ENCODE measurements at regions not wholly inside any gene's neighbourhood (a gene's known extent, or its start where the extent isn't known, plus 50 kb on each side); places are given as distances from the start of the nearest gene placed in this dataset.

DNA sequence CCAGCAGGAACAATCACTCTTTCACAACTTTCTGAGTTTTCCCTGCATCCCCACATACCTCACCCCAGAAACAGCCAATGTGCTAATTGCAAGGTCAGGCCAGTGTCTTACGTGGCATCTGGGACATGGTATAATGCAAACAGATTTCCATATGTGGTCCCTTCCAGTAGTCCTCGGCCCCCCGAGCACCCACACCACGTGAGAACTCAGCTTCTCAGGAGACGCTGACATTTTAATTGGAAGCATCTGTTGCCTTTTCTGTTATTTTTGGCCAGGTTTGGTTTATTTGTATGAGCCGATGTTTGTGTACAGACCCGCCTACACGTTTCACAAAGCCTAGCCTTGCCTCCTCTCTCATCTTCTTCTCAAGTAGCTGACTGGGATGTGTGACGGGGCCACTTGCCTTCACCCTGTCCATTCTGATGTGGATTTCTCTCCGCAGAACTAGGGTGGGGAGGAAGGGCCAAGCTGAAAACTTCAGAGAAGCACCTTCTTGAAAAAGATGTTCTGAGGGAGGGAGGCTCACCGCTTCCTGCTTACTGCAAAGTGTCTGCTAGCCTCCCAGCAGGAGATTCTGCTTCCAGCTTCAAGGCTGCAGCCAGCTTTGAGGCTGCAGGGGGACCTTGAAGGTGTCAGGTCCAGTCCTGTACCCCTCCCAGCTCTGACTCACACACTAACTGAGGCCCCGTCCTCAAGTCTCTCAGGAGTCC, 109.6 kb upstream of the SLC14A2 start:
- DNase-seq: no peak

DNA sequence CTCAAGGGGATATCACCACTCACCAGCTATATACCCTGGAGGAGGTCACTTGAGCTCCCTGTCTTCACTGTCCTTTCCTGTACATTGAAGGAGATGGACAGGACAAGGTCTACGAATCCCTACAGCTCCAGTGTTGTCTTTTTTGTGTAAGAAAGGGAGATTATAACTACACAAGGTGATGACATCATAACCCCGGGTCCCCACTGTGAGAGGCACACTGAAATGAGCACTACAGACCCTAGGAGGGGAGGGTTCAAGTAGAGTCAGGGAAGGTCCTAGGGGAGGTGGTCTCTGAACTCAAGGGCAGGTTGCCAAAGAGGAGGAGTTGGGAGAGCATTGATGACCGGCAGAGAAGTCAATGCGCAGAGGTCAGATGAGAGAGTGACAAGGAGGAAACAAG, 108.3 kb upstream of the SLC14A2 start:
- DNase-seq: no peak

DNA sequence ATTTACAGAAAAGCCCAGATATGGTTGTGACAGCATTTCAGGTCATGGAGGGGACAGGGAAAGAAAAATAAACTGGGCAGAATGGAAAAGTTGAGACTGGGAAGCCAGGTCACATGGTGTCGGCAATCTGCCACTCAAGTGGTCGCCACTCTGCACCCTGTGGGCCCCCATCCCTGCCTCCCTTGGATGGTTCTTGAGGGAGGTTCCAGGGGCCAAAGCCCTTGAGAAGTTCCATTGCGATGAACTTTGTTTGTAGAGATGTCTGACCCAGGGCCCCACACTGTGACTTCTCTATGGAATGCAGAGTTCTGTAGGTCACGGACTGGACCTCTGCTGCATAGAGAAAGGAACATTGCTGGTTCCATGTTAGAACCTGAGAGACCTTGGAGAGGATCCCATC, 105.7 kb upstream of the SLC14A2 start:
- DNase-seq: no peak

DNA sequence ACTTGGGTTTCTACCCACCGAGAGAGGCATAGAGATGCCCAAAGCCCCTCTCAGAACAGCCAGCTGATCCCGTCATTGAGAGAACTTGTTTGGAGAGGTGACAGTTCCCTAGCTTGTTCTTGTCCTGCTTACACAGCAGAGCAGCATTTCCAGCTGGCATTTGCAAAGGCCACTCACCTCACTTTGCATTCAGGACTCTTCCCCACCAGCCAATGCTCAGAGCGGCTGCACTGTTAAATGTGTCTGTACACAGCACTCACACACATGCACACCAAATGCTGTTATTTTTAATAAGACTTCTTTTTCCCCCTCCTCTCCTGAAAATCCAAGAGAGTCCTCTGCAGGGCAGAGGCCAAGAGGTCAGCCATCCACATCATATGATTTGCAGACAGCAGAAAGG, 104.6 kb upstream of the SLC14A2 start:
- DNase-seq: no peak

DNA sequence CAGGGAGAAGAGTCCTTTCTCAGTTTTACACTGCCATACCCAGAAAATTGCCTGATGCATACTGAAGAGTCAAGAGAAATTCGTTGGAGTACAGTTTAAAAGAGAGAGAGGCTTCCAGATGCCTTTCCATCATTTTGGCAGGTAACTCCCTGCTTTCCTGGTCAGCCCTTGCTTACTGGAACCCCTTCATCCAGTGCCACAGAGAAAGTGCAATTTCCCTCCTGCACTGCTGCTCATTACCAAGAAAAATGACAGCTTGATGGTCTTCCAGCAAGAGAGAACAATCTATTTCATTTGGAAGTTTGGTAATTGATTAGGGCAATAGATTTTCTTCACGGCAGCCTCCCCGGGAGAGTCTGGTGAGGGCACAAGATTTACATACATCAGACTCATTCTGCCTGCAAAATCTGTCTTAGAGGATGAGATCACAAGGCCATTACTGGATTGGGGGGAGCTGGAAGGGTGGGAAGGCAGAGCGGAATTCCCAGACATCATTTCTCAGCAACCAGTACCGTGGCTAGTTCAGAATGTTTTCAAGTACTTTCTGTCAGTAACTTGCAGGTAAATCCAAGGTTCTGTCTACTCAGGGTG, 102.8 kb upstream of the SLC14A2 start:
- no peak for DNase-seq

DNA sequence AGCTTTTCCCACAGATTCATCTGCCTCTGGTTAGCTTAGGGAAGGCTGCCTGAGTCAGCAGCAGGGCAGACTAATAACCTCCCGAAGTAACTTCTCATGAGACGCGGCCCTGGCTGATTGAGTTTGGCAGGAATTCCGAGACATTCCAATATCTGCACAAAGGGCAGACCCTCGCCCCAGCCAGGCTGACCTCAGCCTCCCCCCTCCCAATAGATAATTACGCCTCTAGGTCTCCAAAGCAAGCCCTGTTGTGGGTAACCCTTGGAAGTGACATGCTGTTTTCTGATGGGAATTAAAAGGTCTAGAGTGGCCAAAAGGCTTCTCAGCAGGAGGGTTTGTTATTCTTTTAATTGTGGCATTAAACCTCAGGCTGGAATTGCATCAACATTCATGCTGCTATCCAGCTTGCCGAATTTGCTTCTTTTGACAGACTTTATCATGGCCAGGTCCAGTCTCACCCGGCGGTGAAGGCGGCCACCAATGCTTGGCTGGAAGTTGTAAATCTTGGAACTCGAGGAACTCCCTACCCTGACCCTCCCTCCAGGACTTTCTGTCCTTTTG, 98.0 kb upstream of the SLC14A2 start:
- no peak for DNase-seq

DNA sequence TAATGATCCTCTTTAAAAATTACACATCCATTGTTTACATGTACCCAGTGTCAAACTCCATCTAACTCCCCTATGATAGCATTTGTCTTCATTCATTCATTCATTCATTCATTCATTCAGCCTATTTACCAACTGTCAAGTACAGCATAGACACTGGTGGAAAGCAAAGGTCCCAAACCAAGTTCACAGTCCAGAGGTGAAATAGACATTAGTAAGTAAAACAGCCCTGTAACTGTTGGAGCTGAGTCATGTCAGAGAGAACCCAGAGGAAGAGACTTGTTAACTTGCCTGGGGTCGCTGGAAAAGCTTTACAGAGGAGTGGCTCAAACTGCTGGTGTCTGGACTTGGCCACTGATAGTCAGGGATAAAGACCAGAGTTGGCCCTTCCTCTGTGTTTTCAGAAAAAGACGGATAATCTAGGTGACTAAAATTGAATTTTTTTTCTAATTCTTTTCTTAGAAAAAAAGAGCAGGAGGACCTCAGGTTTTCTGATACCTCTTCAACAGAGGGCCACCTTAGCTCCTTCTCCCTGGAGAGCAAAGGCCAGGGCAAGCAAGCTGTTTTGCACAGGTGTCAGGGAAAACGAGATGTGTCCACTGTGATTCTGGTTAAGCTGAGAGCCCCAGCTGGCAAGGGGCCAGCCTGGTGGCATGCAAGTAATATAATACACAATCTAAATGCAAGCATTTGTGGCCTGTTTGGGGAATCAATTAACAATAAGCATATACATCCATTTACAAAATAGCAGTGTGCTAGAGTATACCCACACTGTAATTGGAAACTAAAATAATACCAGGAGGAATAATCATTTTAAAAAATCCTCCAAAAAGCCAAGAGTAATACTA, 96.7 kb upstream of the SLC14A2 start:
- no peak for DNase-seq

DNA sequence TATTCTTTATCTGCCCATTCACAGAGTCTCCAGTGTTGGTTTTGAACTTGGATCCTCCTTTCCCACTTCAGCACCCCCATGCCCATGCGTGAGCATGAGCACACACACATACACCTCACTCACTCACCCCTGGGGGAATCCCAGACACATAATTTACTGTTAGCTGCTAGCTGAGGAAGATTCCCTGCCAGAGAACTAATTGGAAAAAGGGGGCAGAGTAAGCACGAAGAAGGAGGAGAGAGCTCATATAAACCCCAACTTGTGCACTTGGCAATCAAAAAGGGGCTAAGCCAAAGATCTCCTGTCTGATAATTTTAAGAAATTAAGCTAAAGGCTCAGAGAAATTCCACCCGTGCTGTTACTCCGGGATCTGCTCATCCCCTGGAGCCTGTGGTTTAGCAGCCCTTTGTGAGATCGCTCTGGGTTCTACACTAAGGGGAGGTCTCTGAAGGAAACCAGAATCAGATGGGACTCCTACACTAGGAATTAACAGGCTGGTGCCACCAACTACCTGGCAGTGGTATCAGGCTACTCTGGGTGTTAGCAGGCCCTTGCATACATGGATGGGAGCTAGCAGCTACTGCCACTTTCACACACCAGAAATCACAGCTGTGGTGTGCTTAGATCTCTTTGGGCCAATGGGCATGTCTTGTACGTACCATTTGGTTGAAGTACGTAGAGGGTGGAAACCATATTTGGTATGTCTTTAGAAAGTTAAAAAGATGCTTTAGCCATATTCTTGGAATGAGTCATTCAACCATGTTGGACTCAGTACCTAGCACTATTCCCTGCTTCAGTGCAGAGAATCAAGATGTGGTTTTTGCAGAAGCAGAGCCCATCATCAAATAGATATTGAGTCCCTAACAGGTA, 95.6 kb upstream of the SLC14A2 start:
- DNase-seq: no peak

DNA sequence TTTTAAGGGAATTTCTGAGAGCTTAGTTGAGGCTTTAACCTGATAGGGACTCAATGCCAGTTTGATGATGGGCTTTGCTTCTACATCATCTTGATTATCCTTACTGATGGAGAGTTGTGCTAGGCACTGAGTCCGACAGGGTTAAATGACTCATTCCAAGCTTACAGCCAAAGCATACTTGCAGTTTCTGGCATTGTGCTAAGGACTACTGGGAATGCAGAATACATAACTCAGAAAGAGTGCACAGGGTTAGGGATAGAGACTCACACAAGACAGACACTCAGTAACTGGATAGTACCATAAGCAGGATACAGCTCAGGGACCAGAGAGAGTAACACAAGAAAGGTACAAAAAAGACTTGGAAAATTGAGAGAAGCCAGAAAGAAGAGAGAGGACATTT, 94.1 kb upstream of the SLC14A2 start:
- no peak for DNase-seq

DNA sequence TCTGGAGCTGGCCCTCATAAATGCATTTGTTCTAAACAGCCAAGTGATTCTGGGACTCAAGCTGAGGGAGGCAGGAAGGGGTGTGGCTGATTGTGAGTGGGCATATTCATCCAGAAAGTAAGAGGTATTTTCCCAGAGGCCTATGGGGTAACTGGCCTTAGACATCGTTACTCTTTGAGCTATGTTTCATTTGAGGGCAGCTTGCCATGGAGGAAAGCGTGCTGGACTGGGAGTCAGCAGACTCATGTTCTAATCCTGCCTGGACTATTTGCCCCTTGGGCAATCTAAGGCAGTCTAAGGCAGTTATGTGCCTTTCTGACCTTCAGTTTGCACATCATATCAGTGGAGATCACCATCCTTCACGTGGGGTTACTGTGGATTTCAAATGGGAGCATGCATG, 93.5 kb upstream of the SLC14A2 start:
- no peak for DNase-seq

DNA sequence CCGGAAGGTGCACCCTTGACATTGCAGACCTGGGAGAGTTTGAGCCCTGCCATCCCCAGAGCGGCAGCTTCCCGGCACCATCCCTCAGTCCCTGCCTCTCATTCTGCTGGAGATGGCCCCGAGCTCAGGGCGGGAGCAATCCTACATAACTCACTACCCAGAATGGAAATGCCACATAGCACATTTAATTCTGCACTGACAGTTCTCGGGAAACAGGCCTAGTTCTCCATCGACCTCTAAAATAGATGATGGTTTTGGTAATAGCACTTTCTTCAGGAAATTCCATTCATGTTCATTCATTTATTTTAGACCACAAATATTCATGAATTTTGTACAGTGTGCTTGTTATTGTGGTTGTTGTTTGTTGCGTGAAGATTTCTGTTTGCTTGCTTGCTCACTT, 92.9 kb upstream of the SLC14A2 start:
- no peak for DNase-seq

DNA sequence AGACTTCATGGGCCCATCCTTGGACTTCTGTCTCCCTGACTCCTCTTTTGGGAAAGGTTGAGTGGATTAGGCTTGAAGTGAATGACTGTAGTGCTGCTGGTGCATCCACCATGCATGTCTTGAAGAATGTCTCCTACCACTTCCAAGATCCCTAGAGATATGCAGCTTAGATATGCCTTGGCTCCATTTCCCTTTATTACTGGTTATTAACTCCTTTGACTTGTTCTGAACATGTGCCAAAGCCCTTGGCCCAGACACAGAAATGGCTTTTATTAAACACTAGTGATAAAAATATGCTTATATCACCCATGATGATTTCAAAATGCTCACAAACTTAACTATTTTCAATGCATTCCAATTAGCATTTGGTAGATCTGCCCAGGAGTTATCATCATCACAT, 90.0 kb upstream of the SLC14A2 start:
- DNase-seq: no peak

DNA sequence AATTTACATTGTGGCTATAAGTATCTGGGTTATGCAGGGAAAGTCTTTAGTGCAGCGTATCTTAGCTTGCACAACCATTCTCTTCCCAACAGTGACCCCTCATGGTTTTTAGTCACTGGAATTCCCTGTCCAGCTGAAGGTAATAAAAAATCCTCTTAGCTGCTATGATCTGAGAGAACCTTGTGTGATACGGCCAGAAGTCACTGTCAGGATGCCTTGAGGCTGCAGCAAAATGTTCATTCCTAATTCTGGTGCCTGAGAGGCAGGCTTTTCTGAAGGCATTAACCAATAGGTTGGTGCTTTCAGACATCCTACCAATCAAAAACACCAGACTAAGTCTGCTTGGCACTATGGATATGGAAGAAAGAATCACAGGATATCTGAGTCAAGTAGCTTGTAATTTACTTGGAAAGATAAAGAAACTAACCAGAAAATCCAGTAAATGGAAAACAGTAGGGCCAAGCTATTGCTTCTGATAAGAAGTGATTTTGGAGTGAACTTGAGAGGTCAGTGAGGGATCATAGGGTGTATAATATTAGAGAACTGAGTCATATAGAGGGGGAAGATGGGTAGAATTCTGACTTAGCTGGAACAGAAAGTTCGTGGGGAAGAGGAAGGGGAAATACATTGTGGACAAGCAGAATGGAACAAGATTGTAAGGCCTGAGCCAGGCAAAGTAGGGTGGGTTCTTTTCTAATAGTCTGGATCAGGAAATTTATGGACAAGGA, 89.0 kb upstream of the SLC14A2 start:
- DNase-seq: no peak

DNA sequence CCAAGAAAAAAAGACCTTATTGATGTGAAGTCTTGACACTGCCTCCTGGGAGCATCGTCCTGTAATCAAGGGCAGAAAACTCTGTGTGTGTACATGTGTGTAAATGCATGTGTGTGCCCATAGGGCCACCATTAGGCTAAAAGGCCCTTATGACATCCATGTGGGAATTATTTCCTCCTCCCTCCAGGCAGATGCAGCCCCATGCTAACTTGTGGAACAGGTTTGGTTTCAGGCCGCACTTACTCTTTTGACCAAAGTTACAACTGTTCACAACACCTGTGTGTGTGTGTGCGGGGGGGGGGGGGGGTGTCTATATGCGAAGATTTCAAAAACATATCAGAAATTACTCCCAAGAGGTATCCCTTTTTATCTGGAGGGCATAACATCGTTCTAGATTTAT, 87.4 kb upstream of the SLC14A2 start:
- no peak for DNase-seq

DNA sequence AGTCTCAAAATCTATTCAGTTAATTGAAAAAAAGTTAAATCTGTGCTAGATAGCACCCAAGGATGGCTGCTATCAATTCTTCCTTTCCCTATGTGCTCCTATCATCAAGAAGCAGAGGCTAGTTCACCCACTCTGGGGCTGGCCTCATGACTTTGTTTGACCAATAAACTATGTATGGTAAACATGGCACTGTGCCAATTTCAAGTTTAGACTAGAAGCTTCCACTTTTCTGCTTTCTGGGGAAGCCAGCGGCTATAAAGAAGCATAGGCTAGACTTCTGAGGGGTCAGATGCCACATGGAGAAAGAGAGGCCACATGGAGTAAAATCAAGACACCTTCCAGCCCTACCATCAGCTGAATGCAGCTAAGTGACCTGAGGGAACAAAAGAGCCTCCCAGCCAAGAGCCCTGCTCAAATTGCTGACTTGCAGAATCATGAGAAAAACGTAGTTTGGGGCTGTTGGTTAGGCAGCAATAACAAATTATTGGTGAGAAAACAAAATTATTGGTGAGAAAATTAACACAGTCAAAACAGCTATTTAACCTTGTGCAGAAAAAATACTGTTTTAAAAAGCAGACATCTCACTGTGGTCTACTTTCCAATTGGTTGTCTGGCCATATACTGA, 86.5 kb upstream of the SLC14A2 start:
- DNase-seq: no peak

DNA sequence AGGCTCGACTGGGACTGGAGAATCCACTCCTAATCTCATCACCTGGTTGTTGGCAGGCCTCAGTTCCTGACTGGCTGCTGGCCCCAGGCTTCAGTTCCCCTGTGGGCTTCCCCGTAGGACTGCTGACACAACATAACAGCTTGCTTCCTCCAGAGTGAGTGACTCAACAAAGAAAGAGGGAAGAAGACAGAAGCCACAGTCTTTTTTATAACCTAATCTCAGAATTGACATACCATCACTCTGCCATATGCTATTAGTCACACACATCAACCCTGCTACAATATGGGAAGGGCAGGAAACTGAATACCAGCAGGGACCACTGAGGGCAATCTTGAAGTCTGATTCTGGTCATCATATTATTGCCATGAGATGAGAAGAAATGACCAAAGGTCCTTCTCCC, 76.8 kb upstream of the SLC14A2 start:
- no peak for DNase-seq

DNA sequence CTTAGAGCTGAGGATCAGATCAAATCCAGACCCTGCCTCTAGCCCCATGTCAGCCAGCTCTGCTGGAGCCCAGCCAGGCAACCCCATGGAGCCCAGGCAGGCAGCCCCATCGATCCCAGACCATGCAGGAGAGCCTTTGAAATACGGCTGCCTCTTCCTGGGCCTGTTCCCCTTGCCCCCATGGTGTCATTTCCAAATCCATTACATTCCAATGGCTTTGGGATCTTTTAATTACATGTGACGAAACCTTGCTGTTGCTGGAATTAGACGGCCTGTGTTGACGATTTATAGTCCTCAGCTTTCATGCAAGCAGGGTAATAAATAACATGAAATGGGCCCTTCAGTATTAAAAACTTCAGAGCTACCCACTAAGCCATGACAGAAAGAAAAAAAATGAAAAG, 75.8 kb upstream of the SLC14A2 start:
- no peak for DNase-seq

DNA sequence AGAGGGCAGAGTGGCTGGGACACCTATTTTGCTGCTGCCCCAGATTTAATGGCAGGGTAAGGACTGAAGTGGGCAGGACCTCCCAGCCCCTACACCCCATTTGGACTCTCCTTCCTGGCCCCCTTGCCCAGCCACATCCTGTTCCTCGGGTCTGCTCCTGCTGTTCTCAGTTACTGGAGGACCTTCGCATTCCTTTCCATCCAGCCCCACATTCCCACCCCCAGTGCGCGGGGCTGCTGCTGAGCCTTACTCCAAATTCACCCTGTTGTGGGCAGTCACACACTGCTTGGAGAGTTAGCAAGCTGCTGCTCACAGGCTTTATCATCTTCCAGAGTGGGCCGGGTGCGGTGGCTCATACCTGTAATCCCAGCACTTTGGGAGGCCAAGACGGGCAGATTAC, 75.2 kb upstream of the SLC14A2 start:
- no peak for DNase-seq

DNA sequence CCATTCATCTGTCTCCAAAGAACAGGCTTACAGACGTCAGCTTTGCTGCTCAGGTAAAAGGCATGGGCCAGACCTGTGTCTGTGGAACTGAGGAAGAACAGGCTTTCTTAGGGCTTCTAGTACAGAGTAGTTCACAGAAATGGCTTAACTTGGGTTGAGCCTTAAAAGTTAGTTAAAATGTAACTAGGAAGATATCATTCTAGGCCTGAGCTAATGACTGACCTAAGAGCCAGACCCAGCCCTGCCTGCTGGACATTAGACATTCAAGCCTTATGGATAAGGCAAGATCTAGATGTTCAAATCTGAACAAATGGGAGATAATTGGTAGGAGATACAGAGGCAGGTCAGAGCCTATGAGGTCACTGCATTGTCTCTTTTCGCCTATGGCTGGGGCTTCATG, 73.9 kb upstream of the SLC14A2 start:
- DNase-seq: no peak

DNA sequence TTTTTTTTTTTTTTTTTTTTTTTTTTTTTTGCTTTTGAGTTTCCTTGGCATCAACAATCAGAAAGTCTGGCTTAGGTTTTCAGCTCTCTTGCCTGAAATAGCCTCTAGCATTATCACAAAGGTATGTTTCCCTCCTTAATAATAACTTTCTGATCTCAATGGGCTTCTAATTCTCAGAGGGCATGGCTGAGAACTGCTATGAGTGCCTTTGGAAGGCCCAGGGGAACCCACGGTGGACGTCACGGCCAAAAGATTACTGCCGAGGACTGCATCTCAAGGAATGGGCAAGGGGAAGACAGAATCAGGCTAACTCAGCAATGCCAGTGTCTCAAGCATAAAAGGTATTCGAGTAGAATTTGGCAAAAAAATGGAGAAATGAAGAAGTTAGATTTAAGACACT, 73.2 kb upstream of the SLC14A2 start:
- no peak for DNase-seq

DNA sequence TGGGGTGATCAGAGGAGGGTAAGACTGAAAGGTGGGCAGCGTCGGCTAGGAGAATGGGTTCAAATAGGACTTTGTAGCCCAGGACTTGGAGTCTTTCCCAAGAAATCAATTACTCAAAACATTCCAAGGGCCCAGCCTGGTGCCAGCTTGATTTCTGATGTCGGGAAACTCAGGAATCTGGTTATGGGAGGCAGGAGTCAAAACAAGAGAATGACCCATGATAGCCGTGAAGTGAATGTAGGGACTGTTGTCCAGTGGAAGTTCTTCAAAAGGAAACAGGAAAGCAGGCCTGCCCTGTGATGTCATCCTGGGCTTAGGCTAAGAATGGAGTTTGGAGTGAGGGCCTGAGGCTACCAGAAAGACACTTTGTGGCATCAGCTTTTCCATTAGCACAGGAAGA, 67.4 kb upstream of the SLC14A2 start:
- DNase-seq: no peak

DNA sequence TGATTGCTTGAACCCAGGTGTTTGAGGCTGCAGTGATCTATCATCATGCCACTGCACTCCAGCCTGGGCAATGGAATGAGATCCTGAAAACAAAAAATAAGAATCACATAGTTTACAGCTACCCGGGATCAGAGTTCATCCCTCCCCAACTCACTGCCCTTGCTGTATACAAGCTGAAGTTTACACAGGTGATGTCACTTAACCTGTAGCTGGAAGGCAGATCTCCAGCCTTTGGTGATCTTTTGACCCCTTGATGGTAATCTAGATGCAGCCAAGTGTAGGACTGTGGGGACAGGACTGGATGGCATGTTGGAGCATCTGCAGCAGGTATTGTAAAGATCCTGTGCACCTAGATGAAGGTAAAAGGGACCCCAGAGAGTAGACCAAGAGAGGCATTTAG, 66.7 kb upstream of the SLC14A2 start:
- no peak for DNase-seq

Data from CD4-positive, alpha-beta T cell treated with Interleukin-4 for 4 hours (primary cell).